ENCODE measurements at regions not wholly inside any gene's neighbourhood (a gene's known extent, or its start where the extent isn't known, plus 50 kb on each side); places are given as distances from the start of the nearest gene placed in this dataset.

- Histone ChIP-seq H4K20me1 (ENCODE audit: control insufficient read depth, insufficient read depth) (no peaks in the 10 kb centered on the region), H3K4me2 (ENCODE audit: control insufficient read depth, insufficient read depth) (no peak overlapping the region), H3K4me1 (ENCODE audit: control insufficient read depth, insufficient read depth, low read length) (no peaks in the 10 kb centered on the region), H3K9ac (ENCODE audit: control insufficient read depth, insufficient read depth, low read length) (no peak overlapping the region), H3K27me3 (replicated peaks in 1 of 2; ENCODE audit: control insufficient read depth in 2 of 2, insufficient read depth in 2 of 2, low read length in 1 of 2) (no peaks in the 10 kb centered on the region), H3K9me3 (replicated peaks; ENCODE audit: control insufficient read depth, insufficient read depth, low read length) (no peaks in the 10 kb centered on the region), H3K4me3 (no peak overlapping the region), H3K27ac (ENCODE audit: control insufficient read depth, insufficient read depth) (no peak overlapping the region), H3K36me3 (ENCODE audit: control insufficient read depth in 2 of 2, insufficient read depth in 2 of 2, low read length in 1 of 2) (no peaks in the 10 kb centered on the region), H2AFZ (ENCODE audit: control insufficient read depth, low read depth, low read length) (no peak overlapping the region), H3K79me2 (ENCODE audit: control insufficient read depth, insufficient read depth, low read length) (no peaks in the 10 kb centered on the region)
- ATAC-seq, result peak; percentile 31
- ChIA-PET POLR2A (interaction anchor here (0.6 kb wide), 1 partner anchor 311 kb away, joined by 6 read pairs; no protein-coding TSS in a partner anchor), RAD21 (ENCODE audit: unreplicated experiment) (interaction anchor here (4.2 kb wide), 1 partner anchor 12 kb away, joined by 35 read pairs; no protein-coding TSS in a partner anchor), SMC1A (ENCODE audit: uncharacterized antibody, unreplicated experiment) (interaction anchor here (1.6 kb wide), 1 partner anchor 11 kb away, joined by 12 read pairs; no protein-coding TSS in a partner anchor), CTCF (interaction anchor here (1.6 kb wide), 1 partner anchor 15 kb away, joined by 4 read pairs; no protein-coding TSS in a partner anchor)
- BruUV-seq (replicated peaks), result no TSS peak
- DNase-seq (ENCODE audit: low read depth, low spot score), result no peak
- TF ChIP-seq TCF12 (IDR thresholded peaks at IDR 0.05; ENCODE audit: low read depth, low read length), result no peak
- TF ChIP-seq MLLT1 (IDR thresholded peaks at IDR 0.05), result no peak
- TF ChIP-seq HDAC6 (IDR thresholded peaks at IDR 0.05; ENCODE audit: unreplicated experiment), result no peak
- no peak for TF ChIP-seq JUND (IDR thresholded peaks at IDR 0.05; ENCODE audit: low read depth, low read length)
- no peak for TF ChIP-seq POLR2A (IDR thresholded peaks at IDR 0.05; ENCODE audit: low read depth, low read length)
- no peak for TF ChIP-seq GABPA (IDR thresholded peaks at IDR 0.05; ENCODE audit: low read depth)
- TF ChIP-seq NFYA (IDR thresholded peaks at IDR 0.05; ENCODE audit: borderline replicate concordance, low read depth, low read length), result no peak
- no peak for TF ChIP-seq SP1 (IDR thresholded peaks at IDR 0.05; ENCODE audit: low read depth, low read length)
- TF ChIP-seq MAX (IDR thresholded peaks at IDR 0.05; ENCODE audit: low read depth, low read length), result no peak
- TF ChIP-seq IRF3 (IDR thresholded peaks at IDR 0.05), result no peak
- TF ChIP-seq SMC3 (IDR thresholded peaks at IDR 0.05; ENCODE audit: borderline replicate concordance, low read length), result no peak
- no peak for TF ChIP-seq PAX8 (IDR thresholded peaks at IDR 0.05)
- in situ Hi-C loops (cut with MboI), result no loop called here
- intact Hi-C loops (cut with micrococcal nuclease; ENCODE audit: unreplicated experiment), result no loop called here
- FAIRE-seq, result no peak
Measured at GRCh38 chrX:122268353-122268752, 915.7 kb upstream of the GRIA3 start.

Data from GM12878 (cell line).